Fibroblast of skin of scalp (primary cell): ENCODE measurements at regions not wholly inside any gene's neighbourhood (a gene's known extent, or its start where the extent isn't known, plus 50 kb on each side); places are given as distances from the start of the nearest gene placed in this dataset.

Source experiments
- DNase-seq: peaks from one replicate; pipeline ENCODE4 v3.0.0-alpha.2; 2013

- DNase-seq = no peak
Measured at GRCh38 chr18:41351430-41351829, 603.6 kb upstream of the PIK3C3 start.

GRCh38 chr18:41347057-41347456, 608.0 kb upstream of the PIK3C3 start:
- DNase-seq = peak; percentile 58

- DNase-seq = no peak
Measured at GRCh38 chr18:41343808-41344207, 611.2 kb upstream of the PIK3C3 start.

- no peak for DNase-seq
Measured at GRCh38 chr18:41338341-41338740, 616.7 kb upstream of the PIK3C3 start.

GRCh38 chr18:41331661-41332060, 623.4 kb upstream of the PIK3C3 start:
- DNase-seq = no peak

- peak; percentile 32 for DNase-seq
Measured at GRCh38 chr18:41326311-41326710, 628.7 kb upstream of the PIK3C3 start.

- peak; percentile 4 for DNase-seq
Measured at GRCh38 chr18:41324934-41325333, 630.1 kb upstream of the PIK3C3 start.

GRCh38 chr18:41324020-41324791, 630.8 kb upstream of the PIK3C3 start:
- peak; percentile 8 for DNase-seq

GRCh38 chr18:41323044-41323443, 632.0 kb upstream of the PIK3C3 start:
- no peak for DNase-seq

GRCh38 chr18:41320100-41320499, 634.9 kb upstream of the PIK3C3 start:
- no peak for DNase-seq

GRCh38 chr18:41315134-41315533, 639.9 kb upstream of the PIK3C3 start:
- DNase-seq = no peak

- no peak for DNase-seq
Measured at GRCh38 chr18:41311571-41312547, 643.2 kb upstream of the PIK3C3 start.

GRCh38 chr18:41297740-41298139, 657.3 kb upstream of the PIK3C3 start:
- no peak for DNase-seq

GRCh38 chr18:41269294-41269693, 685.7 kb upstream of the PIK3C3 start:
- no peak for DNase-seq

- no peak for DNase-seq
Measured at GRCh38 chr18:41268271-41268670, 686.8 kb upstream of the PIK3C3 start.

- no peak for DNase-seq
Measured at GRCh38 chr18:41266616-41267015, 688.4 kb upstream of the PIK3C3 start.

GRCh38 chr18:41266204-41266603, 688.8 kb upstream of the PIK3C3 start:
- DNase-seq = no peak

- DNase-seq = no peak
Measured at GRCh38 chr18:41265047-41265446, 690.0 kb upstream of the PIK3C3 start.

GRCh38 chr18:41263956-41264355, 691.1 kb upstream of the PIK3C3 start:
- no peak for DNase-seq

- DNase-seq = no peak
Measured at GRCh38 chr18:41262688-41263087, 692.3 kb upstream of the PIK3C3 start.

GRCh38 chr18:41244591-41245037, 710.4 kb upstream of the PIK3C3 start:
- no peak for DNase-seq

- DNase-seq = no peak
Measured at GRCh38 chr18:41237317-41237716, 717.7 kb upstream of the PIK3C3 start.

- DNase-seq = no peak
Measured at GRCh38 chr18:41231681-41232080, 723.4 kb upstream of the PIK3C3 start.

GRCh38 chr18:41227993-41228392, 727.0 kb upstream of the PIK3C3 start:
- no peak for DNase-seq
